H9 (cell line): ENCODE measurements at regions not wholly inside any gene's neighbourhood (a gene's known extent, or its start where the extent isn't known, plus 50 kb on each side); places are given as distances from the start of the nearest gene placed in this dataset.

ENCODE experiments used
- DNase-seq: peaks from one replicate; pipeline ENCODE4 v3.0.0-alpha.2; 2017
- H2AFZ ChIP-seq: one replicate; pipeline ENCODE4 v1.6.1; 2013; ENCODE audit warnings: mild to moderate bottlenecking, low read length, control low read depth, moderate library complexity
- H2AK5ac ChIP-seq: 2 replicates; pipeline ENCODE4 v1.6.1; 2013; ENCODE audit warnings: low read length, control low read depth, mixed read lengths; ENCODE audit not compliant: insufficient read length
- H2BK120ac ChIP-seq: one replicate; pipeline ENCODE4 v1.6.1; 2013; ENCODE audit warnings: low read depth, mild to moderate bottlenecking, low read length, control low read depth, inconsistent platforms; ENCODE audit not compliant: poor library complexity, severe bottlenecking
- H2BK12ac ChIP-seq: 2 replicates; pipeline ENCODE4 v1.6.1; 2013; ENCODE audit warnings: low read length, control low read depth, mixed read lengths, low read depth; ENCODE audit not compliant: insufficient read length
- H2BK15ac ChIP-seq: 2 replicates; pipeline ENCODE4 v1.6.1; 2013; ENCODE audit warnings: low read depth, low read length, control low read depth
- H2BK20ac ChIP-seq: one replicate; pipeline ENCODE4 v1.6.1; 2013; ENCODE audit warnings: low read depth, mild to moderate bottlenecking, low read length, control low read depth, inconsistent platforms; ENCODE audit not compliant: poor library complexity, severe bottlenecking
- H2BK5ac ChIP-seq: 2 replicates; pipeline ENCODE4 v1.6.1; 2013; ENCODE audit warnings: low read length, control low read depth, mixed read lengths; ENCODE audit not compliant: insufficient read length
- H3K14ac ChIP-seq: 2 replicates; pipeline ENCODE4 v1.6.1; 2013; ENCODE audit warnings: low read length, control low read depth; ENCODE audit not compliant: insufficient read depth
- H3K18ac ChIP-seq: 2 replicates; pipeline ENCODE4 v1.6.1; 2013; ENCODE audit warnings: low read depth, mild to moderate bottlenecking, mixed read lengths, low read length, control low read depth; ENCODE audit not compliant: insufficient read length
- H3K23ac ChIP-seq: 2 replicates; pipeline ENCODE4 v1.6.1; 2013; ENCODE audit warnings: low read length, control low read depth, mixed read lengths, low read depth; ENCODE audit not compliant: insufficient read length
- H3K23me2 ChIP-seq: 2 replicates; pipeline ENCODE4 v1.6.1; 2013; ENCODE audit warnings: low read depth, mild to moderate bottlenecking, mixed read lengths, low read length, control low read depth; ENCODE audit not compliant: insufficient read length, poor library complexity, severe bottlenecking
- H3K27ac ChIP-seq: 2 replicates; pipeline ENCODE4 v1.5.1; 2013; ENCODE audit warnings: low read length, control low read depth, mixed read lengths, low read depth; ENCODE audit not compliant: insufficient read length
- H3K27me3 ChIP-seq: 2 replicates; pipeline ENCODE4 v1.6.1; 2013; ENCODE audit warnings: low read length, control low read depth, inconsistent platforms; ENCODE audit not compliant: insufficient read depth
- H3K4ac ChIP-seq: 2 replicates; pipeline ENCODE4 v1.6.1; 2013; ENCODE audit warnings: low read depth, mild to moderate bottlenecking, control low read depth, inconsistent platforms, low read length, moderate library complexity
- H3K4me1 ChIP-seq: 2 replicates; pipeline ENCODE4 v1.6.1; 2013; ENCODE audit warnings: low read length, control low read depth, inconsistent platforms; ENCODE audit not compliant: insufficient read depth
- H3K4me2 ChIP-seq: 2 replicates; pipeline ENCODE4 v1.6.1; 2013; ENCODE audit warnings: low read length, control low read depth, mixed read lengths; ENCODE audit not compliant: insufficient read length, insufficient read depth
- H3K56ac ChIP-seq: 2 replicates; pipeline ENCODE4 v1.6.1; 2013; ENCODE audit warnings: low read depth, mild to moderate bottlenecking, mixed read lengths, low read length, control low read depth; ENCODE audit not compliant: insufficient read length
- H3K79me1 ChIP-seq: 2 replicates; pipeline ENCODE4 v1.6.1; 2013; ENCODE audit warnings: low read depth, mild to moderate bottlenecking, moderate library complexity, low read length, control low read depth, inconsistent platforms; ENCODE audit not compliant: insufficient read depth, poor library complexity, severe bottlenecking
- H3K79me2 ChIP-seq: 2 replicates; pipeline ENCODE4 v1.6.1; 2013; ENCODE audit warnings: low read length, control low read depth, inconsistent platforms; ENCODE audit not compliant: insufficient read depth
- H3K9ac ChIP-seq: 2 replicates; pipeline ENCODE4 v1.6.1; 2013; ENCODE audit warnings: low read length, control low read depth, mixed read lengths; ENCODE audit not compliant: insufficient read length; ENCODE audit errors: extremely low read depth
- H3K9me3 ChIP-seq: one replicate; pipeline ENCODE4 v1.6.1; 2013; ENCODE audit warnings: low read depth, low read length, inconsistent platforms; ENCODE audit not compliant: control insufficient read depth
- H3T11ph ChIP-seq: one replicate; pipeline ENCODE4 v1.6.1; 2013; ENCODE audit warnings: mild to moderate bottlenecking, low read length, control low read depth, inconsistent platforms
- H4K20me1 ChIP-seq: one replicate; pipeline ENCODE4 v1.6.1; 2013; ENCODE audit not compliant: control insufficient read depth, insufficient read length, insufficient read depth
- H4K5ac ChIP-seq: 2 replicates; pipeline ENCODE4 v1.6.1; 2013; ENCODE audit warnings: low read depth, mild to moderate bottlenecking, mixed read lengths, low read length, control low read depth; ENCODE audit not compliant: insufficient read length
- H4K8ac ChIP-seq: replicated peaks from 2 replicates; pipeline ENCODE4 v1.6.1; 2013; ENCODE audit warnings: low read length, control low read depth, mixed read lengths, low read depth; ENCODE audit not compliant: insufficient read length
- H4K91ac ChIP-seq: 2 replicates; pipeline ENCODE4 v1.6.1; 2013; ENCODE audit warnings: low read depth, mild to moderate bottlenecking, moderate library complexity, mixed read lengths, low read length, control low read depth; ENCODE audit not compliant: insufficient read length
- H3K27ac Mint-ChIP-seq, 3 experiments: 2 replicates in 2 of 3; 3 replicates in 1 of 3; pipeline ENCODE4 v1.8.0; 2020 to 2021; ENCODE audit warnings: mixed read lengths in 3 of 3, mild to moderate bottlenecking in 1 of 3, moderate library complexity in 1 of 3
- H3K27me3 Mint-ChIP-seq: 2 replicates; pipeline ENCODE4 v1.8.0; 2021; ENCODE audit warnings: low read depth, mild to moderate bottlenecking, moderate library complexity, mixed read lengths
- H3K36me3 Mint-ChIP-seq, 3 experiments: 2 replicates in 2 of 3; 3 replicates in 1 of 3; pipeline ENCODE4 v1.8.0; 2020 to 2021; ENCODE audit warnings: low read depth in 3 of 3, mixed read lengths in 3 of 3; ENCODE audit not compliant: insufficient read depth in 1 of 3
- H3K4me1 Mint-ChIP-seq, 2 experiments: 2 replicates each; pipeline ENCODE4 v1.8.0; 2020; ENCODE audit warnings: mixed read lengths in 2 of 2
- H3K4me3 Mint-ChIP-seq, 2 experiments: 2 replicates in 1 of 2; 3 replicates in 1 of 2; pipeline ENCODE4 v1.8.0; 2020 to 2021; ENCODE audit warnings: mild to moderate bottlenecking in 2 of 2, mixed read lengths in 2 of 2, moderate library complexity in 1 of 2
- H3K9me3 Mint-ChIP-seq, 2 experiments: 2 replicates in 1 of 2; 3 replicates in 1 of 2; pipeline ENCODE4 v1.8.0; 2020; ENCODE audit warnings: mild to moderate bottlenecking in 2 of 2, mixed read lengths in 2 of 2, moderate library complexity in 1 of 2
- CTCF ChIP-seq: fragments of 200-600 bp; sonication (generic); conservative IDR thresholded peaks from 3 replicates; pipeline ENCODE4 v1.8.0; 2021; ENCODE audit warnings: antibody characterized with exemption, mild to moderate bottlenecking
- WGBS: extraction: QIAGEN DNeasy Blood & Tissue Kit; methylation state at CpG from one replicate; pipeline ENCODE4 v1.1.7; 2013; ENCODE audit warnings: missing lambda C conversion rate, low lambda C conversion rate, mixed read lengths; ENCODE audit not compliant: insufficient read length; ENCODE audit errors: extremely low coverage; 5-methylcytosine and 5-hydroxymethylcytosine counted together

DNA sequence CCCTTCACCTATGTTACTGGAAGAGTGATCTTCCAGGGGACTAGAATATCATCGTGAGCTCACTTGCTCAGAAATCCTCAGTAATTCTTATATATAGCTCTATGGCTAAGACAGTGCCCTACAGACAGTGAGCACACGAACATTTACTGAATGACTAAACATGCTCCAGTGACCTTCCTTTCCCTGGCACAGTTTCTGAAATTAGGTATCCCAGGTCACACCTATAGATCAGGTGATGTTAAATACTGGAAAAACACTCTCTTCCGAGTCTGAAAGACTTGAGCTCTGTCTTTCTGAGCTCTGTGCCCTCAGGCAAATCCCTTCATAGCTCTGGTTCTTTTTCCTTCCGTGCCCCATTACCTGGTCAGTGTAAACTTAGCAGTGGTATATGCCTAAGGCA, 239.4 kb upstream of the LRIG1 start:
- no peak overlapping the region for H2BK12ac ChIP-seq
- no peak overlapping the region for H3K56ac ChIP-seq
- H4K20me1 ChIP-seq: no peaks in the 10 kb centered on the region
- H3K14ac ChIP-seq: no peak overlapping the region
- no peak overlapping the region for H3K18ac ChIP-seq
- H2AFZ ChIP-seq: no peak overlapping the region
- peaks cover 7 to 10% of the 10 kb centered on the region in 2 experiments for H3K4me1 Mint-ChIP-seq
- H4K8ac ChIP-seq: no peak overlapping the region
- H3K79me1 ChIP-seq: no peaks in the 10 kb centered on the region
- H4K5ac ChIP-seq: no peak overlapping the region
- no peak overlapping the region for H2AK5ac ChIP-seq
- H4K91ac ChIP-seq: no peak overlapping the region
- DNase-seq: no peak
- H3K9me3 Mint-ChIP-seq: no peaks in the 10 kb centered on the region
- no peaks in the 10 kb centered on the region for H3K9me3 ChIP-seq
- no peak overlapping the region for H3K23ac ChIP-seq
- H3K4ac ChIP-seq: no peak overlapping the region
- H3K79me2 ChIP-seq: no peaks in the 10 kb centered on the region
- H3K4me2 ChIP-seq: no peak overlapping the region
- no peak overlapping the region for H3T11ph ChIP-seq
- H3K27ac Mint-ChIP-seq: no peak overlapping the region; a peak in 1 of 7 replicates
- H3K23me2 ChIP-seq: no peaks in the 10 kb centered on the region
- no peak overlapping the region for H2BK20ac ChIP-seq
- no peak overlapping the region for H3K9ac ChIP-seq
- no peak overlapping the region for H2BK120ac ChIP-seq
- H3K4me3 Mint-ChIP-seq: no peak overlapping the region
- H2BK15ac ChIP-seq: no peak overlapping the region
- WGBS: no CpG with 5 or more reads among the region's 4 CpGs
- H2BK5ac ChIP-seq: no peak overlapping the region
- no peak for TF ChIP-seq CTCF
- H3K4me1 ChIP-seq: no peaks in the 10 kb centered on the region
- no peaks in the 10 kb centered on the region for H3K27me3 ChIP-seq
- H3K27ac ChIP-seq: no peak overlapping the region
- peaks cover 1% of the 10 kb centered on the region; the same call in 1 of the 2 replicates for H3K27me3 Mint-ChIP-seq
- no peaks in the 10 kb centered on the region for H3K36me3 Mint-ChIP-seq
